Activated CD4-positive, alpha-beta T cell treated with anti-CD3 and anti-CD28 coated beads, Interleukin-2, amount 10 ng/mL, durations not matched to agents 7 days and 5 days (primary cell): ENCODE measurements at regions not wholly inside any gene's neighbourhood (a gene's known extent, or its start where the extent isn't known, plus 50 kb on each side); places are given as distances from the start of the nearest gene placed in this dataset.

Experiments used
- CTCF ChIA-PET: fragments of 350-600 bp; sonication (Branson Sonifier 250); formaldehyde crosslinking; loops from one replicate; lab custom pipeline; 2021; ENCODE audit warnings: antibody characterized with exemption; lab: Charles Lee
- POLR2A ChIA-PET: fragments of 350-600 bp; sonication (Branson Sonifier 250); formaldehyde crosslinking; loops from one replicate; lab custom pipeline; 2021; ENCODE audit warnings: antibody characterized with exemption; lab: Charles Lee
- DNase-seq: peaks from one replicate; pipeline ENCODE4 v3.0.0-alpha.2; 2020
- H3K27ac Mint-ChIP-seq: one replicate; pipeline ENCODE4 v1.8.0; 2021; ENCODE audit warnings: mild to moderate bottlenecking, moderate library complexity, mixed read lengths
- H3K27me3 Mint-ChIP-seq: one replicate; pipeline ENCODE4 v1.8.0; 2021; ENCODE audit warnings: mixed read lengths
- H3K36me3 Mint-ChIP-seq: one replicate; pipeline ENCODE4 v1.8.0; 2021; ENCODE audit warnings: low read depth, mixed read lengths
- H3K4me1 Mint-ChIP-seq: one replicate; pipeline ENCODE4 v1.8.0; 2021; ENCODE audit warnings: mixed read lengths
- H3K4me3 Mint-ChIP-seq: one replicate; pipeline ENCODE4 v1.8.0; 2021; ENCODE audit warnings: mild to moderate bottlenecking, moderate library complexity, mixed read lengths
- H3K9me3 Mint-ChIP-seq: one replicate; pipeline ENCODE4 v1.8.0; 2021; ENCODE audit warnings: mixed read lengths

DNA sequence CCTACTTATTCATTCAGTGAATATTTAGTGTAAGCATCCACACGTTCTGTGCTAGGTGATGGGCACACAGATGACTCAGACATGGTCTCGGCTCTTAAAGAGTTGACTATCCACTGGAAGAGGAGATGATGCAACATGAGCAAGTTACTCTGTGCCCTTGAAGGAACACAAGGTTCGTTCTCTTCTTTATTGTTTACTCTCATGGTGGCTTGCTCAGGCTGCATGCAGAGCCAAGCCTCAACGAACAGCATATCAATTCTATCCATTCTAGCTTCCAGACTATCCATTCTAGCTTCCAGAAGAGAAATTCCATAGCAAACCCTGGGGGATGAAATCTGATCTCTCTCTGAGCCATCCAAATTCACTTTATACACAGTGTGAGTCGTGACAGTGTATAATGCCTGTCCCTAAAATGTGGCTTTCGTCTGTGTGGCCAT, 68.1 kb upstream of the CTAGE1 start:
- Mint-ChIP-seq H3K4me3 (no peak overlapping the region), H3K9me3 (no peaks in the 10 kb centered on the region), H3K36me3 (no peaks in the 10 kb centered on the region), H3K4me1 (no peaks in the 10 kb centered on the region), H3K27ac (no peak overlapping the region), H3K27me3 (no peaks in the 10 kb centered on the region)
- ChIA-PET POLR2A (no interaction called here), CTCF (no interaction called here)
- DNase-seq: no peak

DNA sequence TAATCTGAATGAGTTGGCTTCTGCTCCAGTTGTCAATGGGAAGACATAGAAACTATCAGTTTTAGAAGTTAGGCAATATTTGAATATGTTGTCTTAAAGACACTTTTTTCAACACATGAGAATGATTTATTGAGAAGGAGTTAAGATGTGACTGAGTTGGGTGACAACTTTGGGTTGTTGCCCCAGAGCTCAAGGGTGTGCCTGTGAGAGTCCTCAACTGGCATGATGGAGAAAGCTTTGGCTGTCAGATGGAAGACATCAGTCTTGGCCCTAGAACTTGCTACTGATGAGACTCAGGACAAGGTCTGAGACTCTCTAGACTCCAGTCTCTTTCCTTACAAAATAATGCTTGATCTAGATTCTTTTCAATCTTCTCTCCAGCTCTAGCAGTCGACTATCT, 69.0 kb upstream of the CTAGE1 start:
- Mint-ChIP-seq H3K27me3 (no peaks in the 10 kb centered on the region), H3K4me1 (no peaks in the 10 kb centered on the region), H3K4me3 (no peak overlapping the region), H3K27ac (no peak overlapping the region), H3K9me3 (no peaks in the 10 kb centered on the region), H3K36me3 (no peaks in the 10 kb centered on the region)
- CTCF ChIA-PET: interaction anchor here (0.6 kb wide), 1 partner anchor 28 kb away, joined by 3 read pairs; no protein-coding TSS in a partner anchor
- POLR2A ChIA-PET: no interaction called here
- no peak for DNase-seq

- DNase-seq: no peak
- no peaks in the 10 kb centered on the region for H3K9me3 Mint-ChIP-seq
- POLR2A ChIA-PET: no interaction called here
- no peaks in the 10 kb centered on the region for H3K36me3 Mint-ChIP-seq
- CTCF ChIA-PET: no interaction called here
- H3K27ac Mint-ChIP-seq: no peak overlapping the region
- no peaks in the 10 kb centered on the region for H3K27me3 Mint-ChIP-seq
- no peaks in the 10 kb centered on the region for H3K4me1 Mint-ChIP-seq
- no peak overlapping the region for H3K4me3 Mint-ChIP-seq
Observed at GRCh38 chr18:22488554-22488953, 70.8 kb upstream of the CTAGE1 start.

- no peak for DNase-seq
- ChIA-PET CTCF (no interaction called here), POLR2A (no interaction called here)
- Mint-ChIP-seq H3K27ac (no peak overlapping the region), H3K36me3 (no peaks in the 10 kb centered on the region), H3K27me3 (no peaks in the 10 kb centered on the region), H3K4me3 (no peak overlapping the region), H3K9me3 (no peaks in the 10 kb centered on the region), H3K4me1 (no peaks in the 10 kb centered on the region)
Observed at GRCh38 chr18:22489704-22490103, 72.0 kb upstream of the CTAGE1 start.

- DNase-seq: no peak
- no peaks in the 10 kb centered on the region for H3K4me1 Mint-ChIP-seq
- no peak overlapping the region for H3K4me3 Mint-ChIP-seq
- H3K27ac Mint-ChIP-seq: no peak overlapping the region
- ChIA-PET POLR2A (no interaction called here), CTCF (interaction anchor here (0.7 kb wide), 1 partner anchor 143 kb away, joined by 3 read pairs; no protein-coding TSS in a partner anchor)
- no peaks in the 10 kb centered on the region for H3K9me3 Mint-ChIP-seq
- no peaks in the 10 kb centered on the region for H3K36me3 Mint-ChIP-seq
- no peaks in the 10 kb centered on the region for H3K27me3 Mint-ChIP-seq
Observed at GRCh38 chr18:22490429-22490846, 72.7 kb upstream of the CTAGE1 start.

- ChIA-PET CTCF (no interaction called here), POLR2A (no interaction called here)
- Mint-ChIP-seq H3K4me1 (no peaks in the 10 kb centered on the region), H3K4me3 (no peak overlapping the region), H3K36me3 (no peaks in the 10 kb centered on the region), H3K27me3 (no peaks in the 10 kb centered on the region), H3K9me3 (no peaks in the 10 kb centered on the region), H3K27ac (no peak overlapping the region)
- no peak for DNase-seq
Observed at GRCh38 chr18:22493255-22493654, 75.5 kb upstream of the CTAGE1 start.

DNA sequence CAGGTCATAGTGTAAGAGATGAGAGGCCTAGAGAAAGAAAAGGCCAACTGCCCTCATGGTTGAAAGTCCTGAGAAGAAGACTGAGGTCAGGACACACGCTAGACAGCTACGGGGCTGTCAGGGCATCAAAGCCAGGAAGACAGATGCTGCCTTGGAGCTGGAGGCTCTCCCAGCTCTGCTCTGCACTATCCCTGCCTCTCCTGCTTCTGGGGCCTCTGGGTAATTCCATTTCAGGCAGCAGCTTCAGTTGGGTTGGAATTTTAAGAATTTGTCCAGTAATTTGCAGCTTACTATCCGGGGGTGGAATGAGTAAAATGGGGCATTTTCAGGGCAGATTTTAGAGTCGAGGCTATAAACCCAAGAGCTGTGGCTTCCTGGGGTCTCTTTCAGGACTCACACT, 76.2 kb upstream of the CTAGE1 start:
- DNase-seq: no peak
- no peak overlapping the region for H3K4me3 Mint-ChIP-seq
- H3K4me1 Mint-ChIP-seq: no peaks in the 10 kb centered on the region
- H3K27ac Mint-ChIP-seq: no peak overlapping the region
- no peaks in the 10 kb centered on the region for H3K27me3 Mint-ChIP-seq
- no peaks in the 10 kb centered on the region for H3K9me3 Mint-ChIP-seq
- ChIA-PET CTCF (no interaction called here), POLR2A (no interaction called here)
- H3K36me3 Mint-ChIP-seq: no peaks in the 10 kb centered on the region

DNA sequence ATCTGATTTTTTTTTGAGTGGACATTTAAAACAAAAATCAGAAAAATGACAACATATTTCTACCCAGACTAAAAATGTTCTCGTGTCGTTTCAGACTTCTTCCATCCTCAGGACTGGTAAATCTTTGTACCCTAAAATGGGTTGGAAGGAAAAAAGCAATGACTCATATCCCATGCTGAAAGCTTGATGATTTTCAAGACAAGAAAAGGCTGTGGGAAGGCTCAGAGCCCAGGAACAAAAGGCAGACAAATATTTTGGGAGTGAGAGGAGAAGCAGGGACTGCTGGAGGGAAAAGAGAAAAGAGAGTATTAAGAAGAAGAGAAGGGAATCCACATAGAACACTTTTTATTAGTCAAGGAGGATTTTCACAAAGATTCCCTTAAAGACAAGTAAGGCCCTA, 77.1 kb upstream of the CTAGE1 start:
- H3K36me3 Mint-ChIP-seq: no peaks in the 10 kb centered on the region
- ChIA-PET CTCF (no interaction called here), POLR2A (no interaction called here)
- H3K9me3 Mint-ChIP-seq: no peaks in the 10 kb centered on the region
- DNase-seq: no peak
- no peaks in the 10 kb centered on the region for H3K4me1 Mint-ChIP-seq
- no peak overlapping the region for H3K4me3 Mint-ChIP-seq
- H3K27ac Mint-ChIP-seq: no peak overlapping the region
- H3K27me3 Mint-ChIP-seq: no peaks in the 10 kb centered on the region

DNA sequence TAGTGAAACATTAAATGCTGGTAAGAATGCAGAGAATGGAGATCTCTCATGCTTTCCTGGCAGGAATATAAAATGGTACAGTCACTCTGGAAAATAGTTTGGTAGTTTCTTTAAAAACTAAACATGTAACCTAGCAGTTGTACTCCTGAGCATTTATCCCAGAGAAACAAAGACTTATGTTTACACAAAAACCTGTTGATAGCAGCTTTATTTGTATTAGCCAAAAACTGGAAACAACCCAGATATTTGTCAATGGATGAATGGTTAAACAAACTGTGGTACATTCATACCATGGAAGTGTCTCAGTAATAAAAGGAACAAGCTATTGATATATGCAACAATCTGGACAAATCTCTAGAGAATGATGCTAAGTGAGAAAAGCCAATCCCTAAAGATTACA, 81.7 kb upstream of the CTAGE1 start:
- H3K4me3 Mint-ChIP-seq: no peak overlapping the region
- CTCF ChIA-PET: interaction anchor here (0.8 kb wide), 1 partner anchor 17 kb away, joined by 3 read pairs; no protein-coding TSS in a partner anchor
- no peaks in the 10 kb centered on the region for H3K9me3 Mint-ChIP-seq
- no peak for DNase-seq
- H3K4me1 Mint-ChIP-seq: no peaks in the 10 kb centered on the region
- no peak overlapping the region for H3K27ac Mint-ChIP-seq
- no peaks in the 10 kb centered on the region for H3K27me3 Mint-ChIP-seq
- no peaks in the 10 kb centered on the region for H3K36me3 Mint-ChIP-seq
- POLR2A ChIA-PET: no interaction called here

DNA sequence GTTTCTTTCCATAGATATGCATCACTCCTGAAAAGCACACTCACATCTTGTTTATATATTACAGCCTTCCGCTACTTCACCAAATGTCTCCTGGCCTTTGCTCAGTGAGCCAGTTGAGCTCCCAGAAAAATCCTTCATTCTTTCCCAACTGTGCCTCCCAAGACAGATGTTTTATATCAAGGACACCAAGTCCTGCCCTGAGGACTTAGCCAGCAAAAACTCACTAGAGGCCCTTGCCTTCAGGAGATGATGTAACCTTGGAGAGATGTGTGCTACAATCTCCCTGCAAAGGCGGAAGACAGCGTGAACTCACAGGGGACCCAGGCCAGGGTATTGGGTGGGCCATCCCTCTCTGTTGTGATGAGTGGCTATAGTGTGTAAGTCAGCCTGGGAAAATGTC, 86.1 kb upstream of the CTAGE1 start:
- no peak overlapping the region for H3K27ac Mint-ChIP-seq
- H3K4me3 Mint-ChIP-seq: no peak overlapping the region
- no peaks in the 10 kb centered on the region for H3K36me3 Mint-ChIP-seq
- no peaks in the 10 kb centered on the region for H3K27me3 Mint-ChIP-seq
- POLR2A ChIA-PET: no interaction called here
- CTCF ChIA-PET: no interaction called here
- no peaks in the 10 kb centered on the region for H3K9me3 Mint-ChIP-seq
- DNase-seq: no peak
- H3K4me1 Mint-ChIP-seq: no peaks in the 10 kb centered on the region

DNA sequence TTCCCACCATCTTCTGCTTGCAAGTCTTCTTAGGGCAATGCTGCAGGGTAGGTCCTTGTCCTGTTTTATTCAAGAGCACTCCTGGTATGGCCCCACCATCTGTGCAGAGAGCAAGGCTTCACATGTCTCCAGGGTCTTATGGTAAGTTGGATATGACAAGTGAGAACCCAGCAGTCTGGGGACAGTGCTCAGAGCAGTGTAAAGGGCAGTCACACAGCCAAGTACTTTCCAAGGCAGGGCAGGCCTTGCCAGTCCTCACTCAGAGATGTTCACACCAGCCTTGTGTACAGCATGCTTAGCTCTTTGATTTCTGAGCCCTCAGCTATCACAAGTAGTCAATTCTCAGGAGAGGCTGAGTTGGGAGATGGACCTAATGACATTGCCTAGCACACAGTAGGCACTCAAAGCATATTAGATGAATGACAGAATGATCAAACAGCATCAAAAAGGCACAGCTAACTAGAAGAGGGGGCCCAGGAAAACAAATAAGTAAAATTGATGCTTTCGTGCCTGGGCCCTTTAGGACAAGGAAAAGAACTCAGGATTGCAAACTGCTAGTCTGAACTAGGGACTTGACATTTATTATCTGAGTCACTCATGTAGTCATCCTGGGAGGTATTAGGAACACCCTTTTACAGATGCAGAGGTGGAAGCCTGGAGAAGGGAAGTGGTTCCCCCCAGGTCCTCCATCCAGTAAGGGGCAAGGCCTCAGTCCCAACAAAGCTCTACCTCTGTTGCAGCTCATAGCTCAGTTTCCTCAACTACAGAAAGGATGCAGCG, 86.7 kb upstream of the CTAGE1 start:
- CTCF ChIA-PET: no interaction called here
- Mint-ChIP-seq H3K9me3 (no peaks in the 10 kb centered on the region), H3K4me3 (no peak overlapping the region), H3K4me1 (no peaks in the 10 kb centered on the region), H3K27me3 (no peaks in the 10 kb centered on the region), H3K27ac (no peak overlapping the region), H3K36me3 (no peaks in the 10 kb centered on the region)
- no peak for DNase-seq
- POLR2A ChIA-PET: no interaction called here

DNA sequence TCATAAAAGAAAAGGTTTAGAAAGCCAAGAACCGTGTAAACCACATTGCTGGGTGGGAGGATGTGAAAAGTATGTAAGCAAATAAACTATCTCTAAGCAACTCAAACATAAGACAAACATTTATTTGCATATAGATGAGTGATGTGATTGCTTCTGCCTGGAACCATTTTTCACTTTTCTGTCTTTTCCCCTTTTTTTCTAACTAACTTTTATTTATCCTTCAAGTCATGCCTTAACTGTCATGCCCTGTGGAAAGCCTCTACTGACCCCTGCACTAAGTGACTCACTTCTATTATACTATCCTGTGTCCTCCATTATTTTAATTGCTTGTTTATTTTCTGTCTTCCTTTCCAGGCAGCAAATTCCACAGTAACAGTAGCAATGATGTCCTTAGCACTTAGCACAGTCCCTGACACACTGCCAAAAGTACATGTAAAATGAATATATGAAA, 87.5 kb upstream of the CTAGE1 start:
- no peak for DNase-seq
- POLR2A ChIA-PET: no interaction called here
- no peaks in the 10 kb centered on the region for H3K27me3 Mint-ChIP-seq
- H3K4me1 Mint-ChIP-seq: no peaks in the 10 kb centered on the region
- no peaks in the 10 kb centered on the region for H3K36me3 Mint-ChIP-seq
- H3K9me3 Mint-ChIP-seq: no peaks in the 10 kb centered on the region
- CTCF ChIA-PET: no interaction called here
- no peak overlapping the region for H3K27ac Mint-ChIP-seq
- H3K4me3 Mint-ChIP-seq: no peak overlapping the region

GRCh38 chr18:22507055-22507454, 89.3 kb upstream of the CTAGE1 start:
- DNase-seq: no peak
- no peaks in the 10 kb centered on the region for H3K9me3 Mint-ChIP-seq
- CTCF ChIA-PET: interaction anchor here (0.7 kb wide), 1 partner anchor 8 kb away, joined by 4 read pairs; no protein-coding TSS in a partner anchor
- H3K4me1 Mint-ChIP-seq: no peaks in the 10 kb centered on the region
- POLR2A ChIA-PET: no interaction called here
- H3K4me3 Mint-ChIP-seq: no peak overlapping the region
- H3K36me3 Mint-ChIP-seq: no peaks in the 10 kb centered on the region
- no peaks in the 10 kb centered on the region for H3K27me3 Mint-ChIP-seq
- no peak overlapping the region for H3K27ac Mint-ChIP-seq

- Mint-ChIP-seq H3K4me3 (no peak overlapping the region), H3K27me3 (no peaks in the 10 kb centered on the region), H3K9me3 (no peaks in the 10 kb centered on the region), H3K4me1 (no peaks in the 10 kb centered on the region), H3K36me3 (no peaks in the 10 kb centered on the region), H3K27ac (no peak overlapping the region)
- CTCF ChIA-PET: no interaction called here
- DNase-seq: no peak
- POLR2A ChIA-PET: no interaction called here
Observed at GRCh38 chr18:22509423-22509822, 91.7 kb upstream of the CTAGE1 start.
